ENCODE measurements at regions not wholly inside any gene's neighbourhood (a gene's known extent, or its start where the extent isn't known, plus 50 kb on each side); places are given as distances from the start of the nearest gene placed in this dataset.

DNA sequence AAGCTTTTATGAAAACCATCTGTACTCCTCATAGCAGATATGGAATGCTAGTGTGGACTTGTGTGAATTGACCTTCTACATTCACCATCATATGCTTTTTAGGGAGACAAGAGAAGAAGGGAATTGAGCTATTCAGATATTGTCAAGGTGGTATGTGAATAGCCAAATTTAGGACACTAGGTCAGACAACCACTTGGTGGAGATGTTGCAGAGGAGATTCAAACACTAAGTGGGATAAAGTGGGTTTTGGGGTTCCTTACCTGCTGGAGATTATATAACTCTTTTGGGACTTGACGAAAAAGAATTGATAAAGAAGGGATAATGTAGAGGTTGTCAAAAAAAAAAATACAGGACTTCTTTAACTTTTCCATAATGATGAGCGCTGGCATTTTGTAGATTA, 231.8 kb upstream of the THRB start:
- TF ChIP-seq, protein P1, sequence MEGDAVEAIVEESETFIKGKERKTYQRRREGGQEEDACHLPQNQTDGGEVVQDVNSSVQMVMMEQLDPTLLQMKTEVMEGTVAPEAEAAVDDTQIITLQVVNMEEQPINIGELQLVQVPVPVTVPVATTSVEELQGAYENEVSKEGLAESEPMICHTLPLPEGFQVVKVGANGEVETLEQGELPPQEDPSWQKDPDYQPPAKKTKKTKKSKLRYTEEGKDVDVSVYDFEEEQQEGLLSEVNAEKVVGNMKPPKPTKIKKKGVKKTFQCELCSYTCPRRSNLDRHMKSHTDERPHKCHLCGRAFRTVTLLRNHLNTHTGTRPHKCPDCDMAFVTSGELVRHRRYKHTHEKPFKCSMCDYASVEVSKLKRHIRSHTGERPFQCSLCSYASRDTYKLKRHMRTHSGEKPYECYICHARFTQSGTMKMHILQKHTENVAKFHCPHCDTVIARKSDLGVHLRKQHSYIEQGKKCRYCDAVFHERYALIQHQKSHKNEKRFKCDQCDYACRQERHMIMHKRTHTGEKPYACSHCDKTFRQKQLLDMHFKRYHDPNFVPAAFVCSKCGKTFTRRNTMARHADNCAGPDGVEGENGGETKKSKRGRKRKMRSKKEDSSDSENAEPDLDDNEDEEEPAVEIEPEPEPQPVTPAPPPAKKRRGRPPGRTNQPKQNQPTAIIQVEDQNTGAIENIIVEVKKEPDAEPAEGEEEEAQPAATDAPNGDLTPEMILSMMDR (conservative IDR thresholded peaks at IDR 0.05; ENCODE audit: low read depth, low read length), result no peak
- TF ChIP-seq MAZ (IDR thresholded peaks at IDR 0.05; ENCODE audit: borderline replicate concordance, low read depth, low read length), result no peak
- no peak for TF ChIP-seq NFE2L2 (IDR thresholded peaks at IDR 0.05; ENCODE audit: low read depth, low read length)
